ENCODE measurements at regions not wholly inside any gene's neighbourhood (a gene's known extent, or its start where the extent isn't known, plus 50 kb on each side); places are given as distances from the start of the nearest gene placed in this dataset.
"Not testable (repeated sequence)": the region's sequence is repeated elsewhere in the genome, so short reads cannot be mapped to it uniquely, and the experiment has no call there.

DNA sequence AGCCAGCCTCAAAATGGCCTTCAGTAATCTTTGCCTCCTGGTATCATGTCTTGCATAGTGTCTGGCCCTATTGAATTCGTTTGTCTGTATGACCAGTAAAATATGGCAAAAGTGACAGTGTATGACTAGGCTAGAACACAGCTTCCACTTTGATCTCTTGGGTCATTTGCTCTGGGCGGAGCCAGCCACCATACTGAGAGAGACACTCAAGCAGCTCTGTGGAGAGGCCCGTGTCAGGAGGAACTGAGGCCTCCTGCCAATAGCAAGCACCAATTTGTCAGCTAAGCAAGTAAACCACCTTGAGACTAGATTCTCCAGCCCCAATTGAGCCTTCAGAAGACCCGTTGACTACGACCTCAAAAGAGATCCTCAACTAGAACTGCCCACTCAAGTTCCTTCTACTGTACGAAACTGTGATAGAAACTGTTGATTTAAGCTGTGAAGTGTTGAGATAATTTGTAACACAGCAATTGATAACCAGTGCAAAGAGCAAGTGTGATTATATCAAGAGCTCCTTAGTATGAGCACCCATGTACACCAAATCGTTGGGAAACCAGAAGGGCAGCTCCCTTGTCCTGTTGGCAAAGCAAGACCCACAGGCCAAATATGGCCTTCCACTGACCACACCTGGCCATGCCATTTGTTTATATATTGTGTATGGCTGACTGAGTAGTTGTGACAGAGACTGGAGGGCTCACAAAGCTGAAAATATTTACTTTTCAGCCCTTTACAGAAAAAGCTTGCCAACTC, 52.7 kb upstream of the SERBP1 start:
- no peak for DNase-seq

DNA sequence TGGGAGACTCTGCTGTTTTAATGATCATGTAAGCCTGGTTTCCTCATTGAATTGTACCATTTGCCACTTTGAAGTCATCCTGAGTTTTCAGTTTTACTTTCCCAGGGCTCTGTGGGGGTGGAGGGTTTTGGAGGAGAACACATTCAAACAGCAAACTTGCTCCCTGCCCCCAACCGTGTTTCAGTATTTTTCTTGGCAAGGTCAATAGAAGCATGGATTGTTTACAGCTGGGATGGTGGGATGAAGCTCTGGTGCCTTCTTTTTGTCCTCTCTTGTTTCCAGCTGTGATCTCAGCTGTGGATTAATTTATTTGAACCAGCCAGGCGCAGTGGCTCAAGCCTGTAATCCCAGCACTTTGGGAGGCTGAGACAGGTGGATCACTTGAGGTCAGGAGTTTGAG, 54.3 kb upstream of the SERBP1 start:
- DNase-seq, result no peak

DNA sequence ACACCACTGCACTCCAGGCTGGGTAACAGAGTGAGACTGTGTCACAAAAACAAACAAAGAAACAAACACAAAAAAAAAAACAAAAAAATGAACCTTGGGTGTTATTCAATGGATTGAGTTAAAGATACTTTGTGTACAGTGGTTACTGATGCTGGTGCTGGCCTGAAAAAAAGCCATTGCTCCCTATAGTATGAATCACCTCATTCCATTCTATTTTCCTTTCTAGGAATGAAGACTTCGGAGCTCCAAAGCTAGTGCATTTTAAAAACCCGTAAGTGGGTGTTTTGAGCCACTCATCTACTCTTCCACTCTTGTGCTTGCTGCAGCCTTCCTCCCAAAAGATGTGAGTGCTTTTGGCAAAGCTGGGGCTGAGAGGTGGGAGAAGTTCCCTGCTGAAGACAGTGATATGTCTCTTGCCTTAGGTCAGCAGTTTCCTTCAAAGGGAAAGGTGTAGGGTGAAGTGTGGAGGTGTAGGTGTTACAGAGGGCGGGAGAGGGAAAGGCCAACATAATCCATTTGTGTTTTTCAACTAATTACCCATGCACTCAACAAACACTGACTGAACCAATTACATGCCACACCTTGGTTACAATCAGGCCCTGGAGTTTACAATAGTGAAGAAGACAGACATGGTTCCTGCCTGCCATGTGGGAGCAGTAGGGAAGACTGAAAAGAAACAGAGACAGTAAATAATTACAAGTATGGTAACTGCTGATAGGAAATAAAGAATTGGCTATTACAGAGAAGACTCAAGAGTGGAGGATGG, 55.0 kb upstream of the SERBP1 start:
- no peak for DNase-seq

DNA sequence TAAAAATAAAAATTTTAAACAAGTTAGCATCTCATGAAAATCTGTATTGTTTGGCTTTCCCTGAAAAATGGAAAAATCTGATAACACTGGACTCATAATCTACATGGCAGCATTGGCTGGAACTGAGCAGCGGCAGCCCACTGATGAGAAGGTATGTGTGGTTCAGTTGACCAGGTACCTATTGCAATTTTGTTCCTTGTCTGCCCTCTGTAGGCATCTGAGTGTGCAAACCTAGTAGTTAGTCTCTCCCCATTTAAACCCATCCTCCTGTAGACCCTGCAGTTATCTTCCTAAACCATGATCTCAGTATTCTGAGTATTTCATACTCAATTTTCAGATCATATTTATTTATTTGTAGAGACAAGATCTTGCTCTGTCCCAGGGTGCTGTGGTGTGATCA, 59.4 kb upstream of the SERBP1 start:
- no peak for DNase-seq

DNA sequence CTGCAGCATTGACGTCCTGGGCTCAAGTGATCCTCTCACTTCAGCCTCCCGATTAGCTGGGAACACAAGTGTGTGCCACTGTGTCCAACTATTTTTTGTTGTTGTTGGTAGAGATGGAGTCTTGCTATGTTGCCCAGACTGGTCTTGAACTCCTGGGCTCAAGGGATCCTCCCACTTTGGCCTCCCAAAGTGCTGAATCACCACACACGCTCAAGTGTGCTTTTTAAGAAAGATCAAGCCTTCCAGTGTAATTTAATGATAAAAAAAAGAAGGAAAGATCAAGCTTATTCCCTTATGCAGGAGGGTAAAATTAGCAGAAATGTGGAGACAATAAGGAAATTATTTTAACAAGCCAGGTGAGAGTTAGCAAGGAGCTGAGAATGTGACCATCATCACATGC, 61.1 kb upstream of the SERBP1 start:
- no peak for DNase-seq

DNA sequence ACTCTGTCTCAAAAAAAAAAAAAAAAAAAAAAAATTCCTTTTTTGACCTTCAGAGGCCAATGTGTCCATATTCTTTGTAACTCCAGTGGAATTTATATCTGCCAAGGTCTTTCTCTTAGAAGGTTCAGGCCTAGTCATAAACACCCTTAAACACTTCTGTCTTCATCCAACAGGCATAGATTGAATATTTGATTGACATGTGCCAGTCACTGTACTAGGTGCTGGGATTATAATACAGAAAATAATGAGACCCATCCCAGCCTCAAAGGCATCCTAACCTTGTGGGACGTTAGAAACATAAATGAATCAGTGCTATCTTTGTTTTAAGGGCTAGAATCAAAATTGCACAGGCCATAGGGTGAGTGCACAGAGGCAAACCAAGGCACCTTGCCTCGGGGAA, 62.9 kb upstream of the SERBP1 start:
- no peak for DNase-seq

DNA sequence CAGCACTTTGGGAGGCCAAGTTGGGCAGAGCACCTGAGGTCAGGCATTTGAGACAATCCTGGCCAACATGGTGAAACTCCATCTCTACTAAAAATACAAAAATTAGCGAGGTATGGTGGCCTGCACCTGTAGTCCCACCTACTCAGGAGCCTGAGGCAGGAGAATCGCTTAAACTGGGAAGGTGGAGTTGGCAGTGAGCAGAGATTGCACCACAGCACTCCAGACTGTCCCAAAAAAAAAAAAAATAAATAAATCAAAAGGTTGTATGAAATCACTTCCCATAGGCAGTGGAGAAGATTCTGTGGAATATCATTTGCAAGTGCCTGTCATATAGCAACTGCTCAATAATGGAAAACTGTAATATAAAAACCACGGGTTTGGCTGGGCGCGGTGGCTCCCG, 65.1 kb upstream of the SERBP1 start:
- no peak for DNase-seq

DNA sequence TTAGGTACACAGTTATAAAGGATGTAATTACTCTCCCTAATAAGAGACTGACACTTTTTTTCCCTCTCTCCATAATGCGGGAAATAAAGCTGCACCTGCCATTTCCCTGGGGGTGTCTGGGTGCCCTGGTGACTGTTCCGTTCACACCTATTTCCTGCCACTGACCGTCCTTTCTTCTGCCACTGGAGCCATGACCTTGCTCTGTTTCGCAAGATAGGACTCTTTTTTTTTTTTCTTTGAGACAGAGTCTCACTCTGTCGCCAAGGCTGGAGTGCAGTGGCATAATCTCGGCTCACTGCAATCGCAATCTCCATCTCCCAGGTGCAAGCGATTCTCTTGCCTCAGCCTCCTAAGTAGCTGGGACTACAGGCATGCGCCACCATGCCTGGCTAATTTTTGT, 66.1 kb upstream of the SERBP1 start:
- no peak for DNase-seq

DNA sequence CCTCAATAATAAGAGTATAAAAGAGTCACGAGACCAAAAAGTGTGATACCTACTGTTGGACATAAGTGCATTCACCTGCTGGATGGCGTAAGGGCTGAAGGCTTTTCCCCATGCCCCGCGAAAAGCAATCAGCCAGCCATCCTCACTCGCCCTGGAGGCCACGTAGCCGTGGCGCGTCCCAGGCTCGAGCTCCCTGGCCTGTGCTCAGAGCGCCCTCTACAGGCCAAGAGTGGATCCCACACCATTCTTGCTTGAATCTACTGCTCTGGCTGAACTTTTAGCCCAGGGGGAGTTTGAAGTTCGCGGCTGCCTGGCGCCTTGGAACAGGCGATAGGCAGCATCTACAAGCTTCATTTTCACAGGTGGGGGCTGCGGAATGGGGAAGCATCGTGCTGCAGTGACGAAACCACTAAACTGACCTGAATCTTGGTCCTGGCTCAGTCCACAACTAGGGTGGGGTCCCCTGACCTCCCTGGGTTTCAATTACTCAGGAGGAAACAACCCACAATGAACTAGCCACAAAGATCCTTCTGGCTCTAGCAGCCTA, 70.3 kb upstream of the SERBP1 start:
- DNase-seq, result peak in 55 of 58 donors; percentile 6 to 84 (median 57)

DNA sequence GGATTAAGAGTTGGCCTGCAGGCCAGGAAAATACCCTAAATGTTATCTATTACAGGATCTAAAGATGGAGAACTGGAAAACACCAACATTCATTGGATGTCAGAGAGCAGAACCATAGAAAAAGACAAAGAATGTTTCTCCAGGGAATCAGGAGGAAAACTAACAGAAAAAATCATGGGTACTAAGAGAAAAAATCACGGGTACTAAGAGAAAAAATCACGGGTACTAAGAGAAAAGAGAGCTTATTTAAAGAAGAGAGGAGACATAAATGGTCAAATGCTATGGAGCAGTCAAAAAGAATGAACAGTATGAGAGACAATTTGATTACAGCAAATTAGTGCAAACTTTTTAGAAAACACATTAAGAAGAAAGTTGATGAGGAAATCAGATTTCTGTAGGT, 73.8 kb upstream of the SERBP1 start:
- no peak for DNase-seq

DNA sequence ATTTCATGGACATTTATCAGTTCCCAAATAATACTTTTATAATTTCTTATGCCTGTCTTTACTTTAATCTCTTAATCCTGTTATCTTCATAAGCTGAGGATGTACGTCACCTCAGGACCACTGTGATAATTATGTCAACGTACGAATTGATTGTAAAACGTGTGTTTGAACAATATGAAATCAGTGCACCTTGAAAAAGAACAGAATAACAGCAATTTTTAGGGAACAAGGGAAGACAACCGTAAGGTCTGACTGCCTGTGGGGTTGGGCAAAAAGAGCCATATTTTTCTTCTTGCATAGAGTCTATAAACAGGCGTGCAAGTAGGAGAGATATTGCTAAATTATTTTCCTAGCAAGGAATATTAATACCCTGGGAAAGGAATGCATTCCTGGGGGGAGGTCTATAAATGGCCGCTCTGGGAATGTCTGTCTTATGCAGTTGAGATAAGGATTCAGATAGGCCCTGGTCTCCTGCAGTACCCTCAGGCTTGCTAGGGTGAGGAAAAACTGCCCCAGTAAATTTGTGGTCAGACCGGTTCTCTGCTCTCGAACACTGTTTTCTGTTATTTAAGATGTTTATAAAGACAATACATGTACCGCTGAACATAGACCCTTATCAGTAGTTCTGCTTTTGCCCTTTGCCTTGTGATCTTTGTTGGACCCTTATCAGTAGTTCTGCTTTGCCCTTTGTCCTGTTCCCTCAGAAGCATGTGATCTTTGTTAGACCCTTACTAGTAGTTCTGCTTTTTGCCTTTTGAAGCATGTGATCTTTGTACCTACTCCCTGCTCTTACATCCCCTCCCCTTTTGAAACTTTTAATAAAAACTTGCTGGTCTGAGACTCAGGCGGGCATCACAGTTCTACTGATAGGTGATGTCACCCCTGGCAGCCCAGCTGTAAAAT, 83.4 kb upstream of the SERBP1 start:
- DNase-seq, result not testable (repeated sequence)

DNA sequence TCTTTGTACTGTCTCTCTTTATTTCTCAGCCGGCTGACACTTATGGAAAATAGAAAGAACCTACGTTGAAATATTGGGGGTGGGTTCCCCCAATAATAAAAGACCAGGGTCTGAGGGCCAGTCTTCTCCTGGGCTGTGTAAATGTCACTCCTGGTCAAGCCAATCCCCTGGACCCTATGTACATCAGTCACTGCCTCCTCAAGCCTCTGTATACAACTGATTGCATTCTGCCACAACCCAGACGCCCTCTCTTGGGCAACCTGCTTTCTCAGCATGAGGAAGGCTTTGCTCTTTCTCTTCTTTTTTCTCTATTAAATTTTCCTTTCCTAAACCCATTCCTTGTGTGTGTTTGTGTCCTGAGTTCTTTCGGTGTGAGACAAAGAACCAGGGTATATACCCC, 84.1 kb upstream of the SERBP1 start:
- DNase-seq, result no peak

DNA sequence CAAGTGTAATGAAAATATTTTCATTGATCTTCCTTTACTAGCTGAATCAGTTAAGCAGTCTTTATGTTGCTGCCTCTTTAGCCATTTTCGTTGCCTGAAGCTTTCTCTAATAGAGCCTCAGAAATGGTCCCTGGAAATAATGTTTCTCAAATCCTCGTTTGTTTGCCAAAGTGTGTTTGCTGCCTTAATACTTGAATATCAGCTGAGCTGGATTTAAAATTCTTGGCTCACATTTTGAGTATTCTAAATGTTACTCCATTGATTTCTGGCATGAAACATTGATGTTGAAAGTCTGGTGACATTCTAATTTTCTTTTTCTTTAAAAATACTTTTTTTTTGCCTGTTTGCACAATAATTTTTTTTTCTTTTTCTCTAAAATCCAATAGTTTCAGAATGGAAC, 84.6 kb upstream of the SERBP1 start:
- DNase-seq, result no peak

DNA sequence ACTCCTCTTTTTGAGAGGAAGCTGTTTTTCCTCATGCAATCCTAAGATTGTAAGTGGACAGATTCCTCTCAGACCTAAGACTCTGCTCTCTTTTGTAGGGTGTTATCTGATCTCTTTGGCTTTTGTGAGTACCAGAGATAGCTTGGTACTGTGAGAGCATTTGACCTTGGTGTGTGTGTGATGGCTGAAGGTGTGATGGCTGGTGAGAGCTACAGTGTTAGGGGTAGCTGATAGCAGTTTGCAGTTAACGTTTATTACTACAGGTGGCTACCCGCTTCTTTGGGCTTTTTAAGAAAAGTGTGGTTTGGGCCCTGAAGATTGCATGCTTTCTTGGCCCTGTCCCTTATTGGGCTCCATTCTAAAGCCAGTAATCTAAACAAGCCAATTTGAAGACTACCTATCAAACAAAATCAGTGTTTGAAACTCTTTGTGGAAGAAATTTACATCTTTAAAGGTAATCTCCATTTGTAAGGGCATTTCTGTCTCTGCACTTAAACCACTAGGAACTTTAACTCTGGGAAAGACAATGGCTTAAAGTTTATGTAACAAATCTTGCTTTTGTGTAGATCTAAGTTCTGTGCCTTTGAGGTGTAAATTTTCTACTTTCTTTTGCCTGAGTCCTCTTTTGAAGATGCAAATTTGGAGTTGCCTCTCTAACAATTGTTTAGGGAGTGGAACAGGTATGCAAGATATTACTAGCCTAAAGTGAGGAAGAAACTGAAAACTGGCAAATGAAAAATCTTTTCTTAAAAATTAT, 85.3 kb upstream of the SERBP1 start:
- DNase-seq, result no peak

DNA sequence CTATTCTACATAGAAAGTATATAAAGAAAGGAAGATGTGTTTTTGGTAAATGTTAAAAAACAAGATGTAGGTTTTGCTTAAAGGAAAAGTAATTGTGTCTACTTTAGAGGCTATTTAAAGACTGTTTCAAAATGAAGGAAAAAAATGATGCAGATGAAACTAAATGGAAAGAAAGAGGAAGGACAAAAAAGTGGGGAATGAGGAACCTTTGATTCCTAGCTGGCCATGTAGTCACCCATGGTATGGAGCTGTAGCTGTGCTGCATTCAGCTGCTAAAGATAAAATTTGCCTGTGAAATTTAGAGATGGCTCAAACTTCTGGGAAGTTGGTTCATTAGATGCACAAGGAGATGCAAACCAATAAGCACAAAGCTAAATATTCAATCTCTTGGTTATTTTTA, 86.8 kb upstream of the SERBP1 start:
- DNase-seq, result no peak

DNA sequence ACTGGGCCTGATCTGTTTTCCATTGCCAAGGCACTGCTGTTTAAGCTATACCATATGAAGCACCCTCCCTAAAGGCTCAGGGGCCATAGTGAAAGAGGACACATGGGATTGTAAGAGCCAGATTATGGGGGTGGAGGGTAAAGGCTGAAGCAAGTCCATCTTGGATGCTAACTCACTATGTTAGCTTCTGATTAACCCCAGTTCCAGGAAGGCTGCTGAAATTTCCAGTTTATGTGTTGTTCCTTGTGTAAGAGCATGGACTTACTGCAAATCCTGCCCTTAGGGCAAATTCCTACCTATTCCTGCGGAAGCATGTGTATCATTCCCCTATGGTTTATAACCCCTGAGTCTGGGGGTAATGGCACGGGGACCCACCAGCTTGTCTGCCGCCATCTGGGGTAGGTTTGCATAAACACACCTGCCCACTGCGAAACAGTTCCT, 91.8 kb upstream of the SERBP1 start:
- DNase-seq, result no peak

DNA sequence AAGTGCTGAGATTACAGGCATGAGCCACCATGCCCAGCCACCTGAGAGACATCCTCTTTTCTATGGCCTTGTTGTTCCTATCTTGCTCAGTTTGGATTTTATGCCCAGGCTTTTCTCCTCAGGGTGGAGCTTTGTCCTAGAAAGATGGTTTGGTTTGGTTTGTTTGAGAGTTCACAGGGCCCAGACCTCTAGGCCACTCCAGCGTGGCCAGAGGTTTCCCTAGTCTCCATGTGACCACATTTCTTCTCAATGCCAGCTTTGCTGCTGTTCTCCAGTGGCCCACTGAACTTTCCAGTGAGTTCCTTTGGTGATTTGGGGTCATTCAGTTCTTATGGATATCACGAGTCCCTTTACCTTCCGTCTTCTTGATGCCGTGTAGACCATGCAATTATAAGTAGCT, 92.6 kb upstream of the SERBP1 start:
- DNase-seq, result no peak

DNA sequence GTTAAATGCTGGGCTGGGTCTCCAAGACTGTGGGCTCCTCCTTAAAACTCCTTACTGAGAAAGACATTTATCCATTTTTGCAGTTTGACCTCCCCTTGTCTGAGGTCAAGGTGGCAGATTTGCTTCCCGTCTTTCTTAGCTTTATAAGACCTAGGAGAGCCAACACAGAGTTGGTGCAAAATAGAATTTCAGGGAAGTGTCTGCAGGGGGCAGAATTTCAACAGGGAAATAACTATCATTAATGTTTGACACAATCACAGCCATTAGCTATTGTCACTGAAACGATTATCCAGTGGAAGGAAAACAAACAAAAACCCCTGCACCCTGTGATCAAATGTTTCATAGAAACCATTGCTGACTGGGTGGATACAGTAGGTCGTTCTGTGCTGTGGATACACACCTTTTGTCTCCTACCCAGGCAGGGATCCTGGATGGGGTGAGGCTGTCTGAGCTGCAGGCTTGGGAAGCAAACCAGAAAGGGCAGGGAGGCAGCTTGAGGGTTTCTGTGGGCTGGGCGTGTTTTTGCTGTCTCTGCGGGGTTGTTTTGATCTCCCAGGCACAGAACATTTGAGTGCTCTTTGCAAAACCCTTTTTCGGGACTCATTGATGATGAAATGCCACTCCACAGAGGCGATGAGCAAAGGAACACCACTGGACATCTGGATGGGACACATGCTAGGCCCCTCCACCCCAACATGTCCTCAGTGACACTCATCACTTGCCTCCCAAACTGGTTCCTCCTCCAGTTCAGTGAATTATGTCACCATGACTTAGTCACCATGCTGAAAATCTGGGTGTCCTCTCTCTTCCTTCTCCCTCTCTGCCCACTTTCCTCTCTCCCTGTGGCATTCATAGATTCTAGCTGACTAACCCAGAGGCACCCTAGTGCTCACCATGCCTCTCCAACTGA, 94.2 kb upstream of the SERBP1 start:
- DNase-seq, result peak in 1 of 58 donors; percentile 9

DNA sequence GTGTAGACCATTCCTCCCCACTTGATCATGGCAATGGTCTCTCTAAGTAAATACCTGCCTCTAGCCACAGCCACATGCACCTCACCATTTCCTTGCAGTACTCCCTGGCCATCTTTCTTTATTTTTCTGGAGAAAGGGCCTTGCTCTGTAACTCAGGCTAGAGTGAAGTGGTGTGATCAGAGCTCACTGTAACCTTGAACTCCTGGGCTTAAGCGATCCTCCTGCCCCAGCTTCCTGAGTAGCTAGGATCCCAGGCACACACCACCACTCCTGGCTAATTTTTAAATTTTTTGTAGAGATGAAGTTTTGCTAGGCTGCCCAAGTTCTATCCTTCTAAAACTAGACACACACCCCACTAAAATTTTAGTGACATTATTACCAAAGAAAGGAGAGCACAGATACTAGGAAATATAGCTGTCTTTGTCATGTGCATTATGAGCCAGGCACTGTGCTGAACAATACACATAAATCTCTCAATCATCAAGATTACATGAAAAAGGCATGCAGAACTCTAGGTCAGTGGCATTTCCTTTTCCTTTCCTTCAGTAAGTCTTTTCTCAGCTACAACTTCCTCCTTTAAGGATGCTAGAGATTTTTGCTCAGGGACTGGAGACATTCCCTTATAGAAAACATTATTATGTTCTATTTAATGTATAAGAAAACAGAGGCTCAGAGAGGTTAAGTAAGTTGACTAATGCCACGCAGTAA, 95.0 kb upstream of the SERBP1 start:
- no peak for DNase-seq
